ENCODE measurements at regions not wholly inside any gene's neighbourhood (a gene's known extent, or its start where the extent isn't known, plus 50 kb on each side); places are given as distances from the start of the nearest gene placed in this dataset.
"Not testable (repeated sequence)": the region's sequence is repeated elsewhere in the genome, so short reads cannot be mapped to it uniquely, and the experiment has no call there.

- no peak overlapping the region for H3K27ac ChIP-seq (replicated peaks in 1 of 4)
- no peaks in the 10 kb centered on the region for H3K4me1 ChIP-seq
- no peak overlapping the region for H3K4me3 ChIP-seq
- peaks cover 0 to 5% (median 0%) of the 10 kb centered on the region in 4 donors for H3K27me3 ChIP-seq
- 86% methylated on average over 2 of the region's 2 CpGs for WGBS
- TF ChIP-seq POLR2AphosphoS5 (IDR thresholded peaks at IDR 0.05) = no peak
- intact Hi-C loops (cut with DNase I) = no loop called here
- no peak for DNase-seq (ENCODE audit: extremely low spot score)
- no peaks in the 10 kb centered on the region for H3K9me3 ChIP-seq
- H3K36me3 ChIP-seq = no peaks in the 10 kb centered on the region
These were observed 215.5 kb upstream of the MCHR2 start for GRCh38 chr6:100209323-100210136.

- H3K27ac ChIP-seq (replicated peaks in 1 of 4) = no peak overlapping the region
- H3K4me1 ChIP-seq = no peaks in the 10 kb centered on the region
- 80% methylated on average over 3 of the region's 3 CpGs for WGBS
- H3K4me3 ChIP-seq = no peak overlapping the region
- H3K27me3 ChIP-seq = no peaks in the 10 kb centered on the region
- intact Hi-C loops (cut with DNase I) = no loop called here
- no peak for TF ChIP-seq EP300 (IDR thresholded peaks at IDR 0.05)
- TF ChIP-seq POLR2A (IDR thresholded peaks at IDR 0.05; ENCODE audit: low read depth) = no peak
- TF ChIP-seq POLR2AphosphoS5 (IDR thresholded peaks at IDR 0.05) = no peak
- TF ChIP-seq CTCF (IDR thresholded peaks at IDR 0.05) = no peak
- no peaks in the 10 kb centered on the region for H3K9me3 ChIP-seq
- DNase-seq (ENCODE audit: extremely low spot score) = no peak
- no peaks in the 10 kb centered on the region for H3K36me3 ChIP-seq
These were observed 209.4 kb upstream of the MCHR2 start for GRCh38 chr6:100203400-100203799.

GRCh38 chr6:100202417-100203194 lies 208.6 kb upstream of the MCHR2 start:
- intact Hi-C loops (cut with DNase I) = no loop called here
- Histone ChIP-seq H3K27me3 (no peaks in the 10 kb centered on the region), H3K27ac (replicated peaks in 1 of 4) (no peak overlapping the region), H3K9me3 (no peaks in the 10 kb centered on the region), H3K36me3 (no peaks in the 10 kb centered on the region), H3K4me3 (no peak overlapping the region), H3K4me1 (no peaks in the 10 kb centered on the region)
- DNase-seq (ENCODE audit: extremely low spot score) = no peak
- TF ChIP-seq EP300 (IDR thresholded peaks at IDR 0.05) = no peak
- TF ChIP-seq CTCF (IDR thresholded peaks at IDR 0.05) = no peak
- TF ChIP-seq POLR2AphosphoS5 (IDR thresholded peaks at IDR 0.05) = no peak
- TF ChIP-seq POLR2A (IDR thresholded peaks at IDR 0.05; ENCODE audit: low read depth) = no peak
- 77% methylated on average over 2 of the region's 2 CpGs for WGBS

GRCh38 chr6:100196214-100196982 lies 202.4 kb upstream of the MCHR2 start:
- H3K9me3 ChIP-seq; H3K27me3 ChIP-seq; DNase-seq (ENCODE audit: extremely low spot score); H3K36me3 ChIP-seq; H3K4me3 ChIP-seq; intact Hi-C loops (cut with DNase I); H3K4me1 ChIP-seq; H3K27ac ChIP-seq (replicated peaks in 1 of 4): not testable (repeated sequence)
- WGBS = 96% methylated on average over 32 of the region's 37 CpGs

- H3K27ac ChIP-seq (replicated peaks in 1 of 4); H3K4me1 ChIP-seq; H3K4me3 ChIP-seq; H3K27me3 ChIP-seq; intact Hi-C loops (cut with DNase I); H3K36me3 ChIP-seq; DNase-seq (ENCODE audit: extremely low spot score); H3K9me3 ChIP-seq: not testable (repeated sequence)
- 83% methylated on average over 2 of the region's 2 CpGs for WGBS
These were observed 201.2 kb upstream of the MCHR2 start for GRCh38 chr6:100195244-100195643.

- H3K9me3 ChIP-seq = no peaks in the 10 kb centered on the region
- intact Hi-C loops (cut with DNase I) = no loop called here
- WGBS = 45% methylated on average over 3 of the region's 3 CpGs
These were observed 200.5 kb upstream of the MCHR2 start for GRCh38 chr6:100194535-100194934.

More at GRCh38 chr6:100194535-100194934, 200.5 kb upstream of the MCHR2 start:
- TF ChIP-seq CTCF (IDR thresholded peaks at IDR 0.05) (no peak), POLR2AphosphoS5 (IDR thresholded peaks at IDR 0.05) (no peak), POLR2A (IDR thresholded peaks at IDR 0.05; ENCODE audit: low read depth) (no peak), EP300 (IDR thresholded peaks at IDR 0.05) (no peak)
- Histone ChIP-seq H3K27me3 (no peaks in the 10 kb centered on the region), H3K4me1 (no peaks in the 10 kb centered on the region), H3K27ac (replicated peaks in 1 of 4) (no peak overlapping the region), H3K4me3 (no peak overlapping the region), H3K36me3 (no peaks in the 10 kb centered on the region)
- no peak for DNase-seq (ENCODE audit: extremely low spot score)

All from esophagus muscularis mucosa (tissue), 4 donors.